ENCODE measurements at regions not wholly inside any gene's neighbourhood (a gene's known extent, or its start where the extent isn't known, plus 50 kb on each side); places are given as distances from the start of the nearest gene placed in this dataset.

DNA sequence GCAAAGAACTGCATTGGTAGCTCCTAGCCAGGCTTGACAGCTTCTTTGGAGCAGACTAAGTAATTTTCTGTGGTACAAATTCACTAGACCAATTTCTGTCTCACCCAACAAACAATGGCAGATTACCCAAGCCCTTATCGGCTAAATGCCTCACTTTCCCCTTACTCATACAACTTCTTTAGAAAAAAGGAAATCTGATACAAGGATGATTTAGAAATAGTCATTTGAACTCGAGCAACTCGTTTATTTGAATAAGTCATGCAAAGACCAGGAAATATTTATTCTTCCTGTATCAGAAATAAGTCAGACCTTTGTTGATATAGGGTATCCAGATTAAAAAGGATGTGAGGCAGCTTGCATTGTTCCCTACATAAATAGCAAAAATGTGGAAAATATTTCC is 170.4 kb upstream of the CDH6 start (continued):
- TF ChIP-seq TAF1 (IDR thresholded peaks at IDR 0.05; ENCODE audit: low read depth, low read length): no peak
- TF ChIP-seq TBP (IDR thresholded peaks at IDR 0.05; ENCODE audit: low read depth, low read length): no peak

Measured in H1 (cell line).